Lower leg skin (tissue), 3 donors: ENCODE measurements at regions not wholly inside any gene's neighbourhood (a gene's known extent, or its start where the extent isn't known, plus 50 kb on each side); places are given as distances from the start of the nearest gene placed in this dataset.

ENCODE experiments used
- POLR2A ChIP-seq, 2 donors: fragments of 450-650 bp; IDR thresholded peaks; one replicate each; pipeline ENCODE4 v1.6.1; 2016 to 2017; ENCODE audit warnings: antibody characterized with exemption in 2 of 2, mild to moderate bottlenecking in 1 of 2, moderate library complexity in 1 of 2
- TF ChIP-seq, protein P1 (sequence below), 3 donors: fragments of 450-650 bp; IDR thresholded peaks; one replicate each; pipeline ENCODE4 v1.5.1; 2016; ENCODE audit warnings: antibody characterized with exemption in 3 of 3, mild to moderate bottlenecking in 3 of 3, moderate library complexity in 2 of 3

DNA sequence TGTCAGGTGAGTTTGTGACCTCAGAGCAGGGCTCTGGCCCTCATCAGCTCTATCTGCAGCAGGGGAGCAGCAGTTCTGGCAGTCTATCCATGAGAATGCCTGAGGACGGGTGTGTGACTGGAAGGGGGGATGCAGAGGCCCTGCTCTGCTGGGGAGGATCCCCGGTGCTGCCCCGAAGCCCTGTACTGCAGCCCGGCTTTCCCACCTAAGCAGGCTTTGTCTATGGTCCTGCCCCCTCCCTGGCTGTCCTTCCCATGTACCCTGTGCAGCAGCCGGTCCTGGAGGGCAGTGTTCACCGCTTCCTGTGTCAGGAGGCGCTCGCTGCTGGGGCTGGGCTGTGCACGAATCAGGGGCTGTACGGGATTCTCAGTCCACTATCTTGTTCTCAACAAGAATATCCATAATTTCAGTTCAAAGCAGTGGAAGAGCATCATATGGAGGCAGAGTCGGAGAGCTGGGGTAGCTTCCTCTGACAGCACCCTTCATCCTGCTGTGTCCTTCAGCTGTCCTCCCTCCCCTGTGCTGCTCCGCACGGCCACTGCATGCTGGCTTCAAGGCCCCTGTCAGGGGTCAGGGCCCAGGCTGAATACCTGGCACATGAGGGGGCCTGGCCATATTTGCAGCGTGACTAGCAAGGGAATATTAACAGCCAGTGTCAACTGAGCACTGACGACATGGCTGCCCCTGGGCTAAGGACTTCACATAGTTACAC, 125.2 kb downstream of the CTTN start:
- TF ChIP-seq, protein P1, sequence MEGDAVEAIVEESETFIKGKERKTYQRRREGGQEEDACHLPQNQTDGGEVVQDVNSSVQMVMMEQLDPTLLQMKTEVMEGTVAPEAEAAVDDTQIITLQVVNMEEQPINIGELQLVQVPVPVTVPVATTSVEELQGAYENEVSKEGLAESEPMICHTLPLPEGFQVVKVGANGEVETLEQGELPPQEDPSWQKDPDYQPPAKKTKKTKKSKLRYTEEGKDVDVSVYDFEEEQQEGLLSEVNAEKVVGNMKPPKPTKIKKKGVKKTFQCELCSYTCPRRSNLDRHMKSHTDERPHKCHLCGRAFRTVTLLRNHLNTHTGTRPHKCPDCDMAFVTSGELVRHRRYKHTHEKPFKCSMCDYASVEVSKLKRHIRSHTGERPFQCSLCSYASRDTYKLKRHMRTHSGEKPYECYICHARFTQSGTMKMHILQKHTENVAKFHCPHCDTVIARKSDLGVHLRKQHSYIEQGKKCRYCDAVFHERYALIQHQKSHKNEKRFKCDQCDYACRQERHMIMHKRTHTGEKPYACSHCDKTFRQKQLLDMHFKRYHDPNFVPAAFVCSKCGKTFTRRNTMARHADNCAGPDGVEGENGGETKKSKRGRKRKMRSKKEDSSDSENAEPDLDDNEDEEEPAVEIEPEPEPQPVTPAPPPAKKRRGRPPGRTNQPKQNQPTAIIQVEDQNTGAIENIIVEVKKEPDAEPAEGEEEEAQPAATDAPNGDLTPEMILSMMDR (IDR thresholded peaks at IDR 0.05), result no peak
- TF ChIP-seq POLR2A (IDR thresholded peaks at IDR 0.05), result no peak
